ENCODE measurements at regions not wholly inside any gene's neighbourhood (a gene's known extent, or its start where the extent isn't known, plus 50 kb on each side); places are given as distances from the start of the nearest gene placed in this dataset.

DNA sequence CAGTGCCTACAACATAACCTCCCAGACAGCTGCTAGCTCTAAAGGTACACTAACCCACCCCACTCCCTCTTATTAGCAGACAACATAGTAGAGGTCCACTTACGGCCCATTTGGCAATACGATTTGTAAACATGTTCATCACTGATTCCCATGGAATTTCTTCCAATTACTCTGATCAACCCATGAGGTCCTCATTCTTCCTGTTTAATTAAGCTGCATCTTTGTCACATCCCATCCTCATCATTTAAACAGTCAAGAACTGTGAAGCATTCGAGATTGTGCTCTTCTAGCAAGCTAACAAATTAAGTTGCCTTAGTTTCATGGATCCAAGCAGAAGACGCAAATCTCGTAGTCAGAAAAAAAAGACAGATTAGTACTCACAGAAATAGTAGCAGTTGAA lies 622.2 kb upstream of the VSTM2A start:
- DNase-seq (ENCODE audit: low spot score) = no peak
- no peak for TF ChIP-seq CTCF (conservative IDR thresholded peaks at IDR 0.05; ENCODE audit: low read depth)
- H3K27ac ChIP-seq = no peak overlapping the region
- ChIA-PET POLR2A (ENCODE audit: low non-redundant PET) (no interaction called here), CTCF (no interaction called here)

DNA sequence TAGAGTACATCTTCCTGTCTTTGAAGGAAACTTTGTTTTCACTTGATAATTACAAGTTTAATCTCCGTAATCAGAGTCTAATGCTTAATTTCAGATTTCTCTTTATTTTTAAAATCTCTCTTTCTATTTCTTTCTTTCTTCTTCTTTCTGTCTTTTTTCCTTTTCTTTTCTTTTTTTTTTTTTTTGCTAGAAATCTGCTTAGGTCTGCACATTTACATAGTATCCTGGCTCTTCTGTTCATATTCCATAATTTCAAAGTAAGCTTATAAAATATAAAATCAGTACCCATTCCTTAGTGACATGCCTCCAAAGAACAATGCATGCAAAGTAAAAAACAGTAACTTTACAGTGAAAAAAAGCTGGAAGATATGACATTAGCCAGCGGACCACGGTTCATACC lies 601.7 kb upstream of the VSTM2A start:
- no peak overlapping the region for H3K27ac ChIP-seq
- DNase-seq (ENCODE audit: low spot score) = no peak
- POLR2A ChIA-PET (ENCODE audit: low non-redundant PET) = no interaction called here
- TF ChIP-seq CTCF (conservative IDR thresholded peaks at IDR 0.05; ENCODE audit: low read depth) = no peak
- CTCF ChIA-PET = no interaction called here

DNA sequence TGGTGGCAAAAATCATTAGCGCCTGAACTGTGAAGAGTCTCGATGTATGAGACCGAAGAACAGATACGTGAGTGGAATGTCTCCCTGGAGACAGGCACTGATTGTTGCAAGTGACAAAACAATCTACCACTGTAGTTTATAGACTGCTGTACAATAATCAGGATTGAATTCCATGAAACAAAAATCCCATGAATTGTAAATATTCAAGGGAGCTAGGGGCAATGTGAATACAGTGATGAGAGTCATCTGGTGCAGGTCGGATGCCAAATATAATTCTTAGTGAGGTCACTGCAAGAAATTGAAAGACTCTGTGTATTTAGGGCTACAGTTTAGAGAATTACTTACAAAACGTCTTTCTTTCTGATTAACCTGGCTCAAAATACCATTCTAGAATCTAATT lies 594.4 kb upstream of the VSTM2A start:
- ChIA-PET CTCF (no interaction called here), POLR2A (ENCODE audit: low non-redundant PET) (no interaction called here)
- no peak for TF ChIP-seq CTCF (conservative IDR thresholded peaks at IDR 0.05; ENCODE audit: low read depth)
- no peak for DNase-seq (ENCODE audit: low spot score)
- H3K27ac ChIP-seq = no peak overlapping the region

DNA sequence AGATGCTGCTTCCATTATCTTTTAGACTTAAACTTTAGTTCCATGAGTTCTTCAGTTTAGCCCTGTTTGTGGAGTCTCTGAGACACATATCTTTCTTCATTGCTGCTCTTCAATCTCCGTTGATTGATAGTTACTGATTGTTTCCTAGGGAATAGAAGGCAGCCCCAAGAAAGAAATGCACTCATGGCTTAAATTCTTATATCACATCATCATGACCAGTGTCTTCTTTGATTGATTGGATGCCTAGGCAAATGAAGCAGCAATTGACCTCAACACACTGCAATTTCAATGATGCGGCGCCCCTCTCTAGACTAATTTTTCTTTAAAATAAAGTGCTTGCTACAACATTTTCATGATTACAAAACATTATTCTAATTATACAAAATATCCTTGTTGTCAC lies 576.5 kb upstream of the VSTM2A start:
- no peak for DNase-seq (ENCODE audit: low spot score)
- CTCF ChIA-PET = no interaction called here
- TF ChIP-seq CTCF (conservative IDR thresholded peaks at IDR 0.05; ENCODE audit: low read depth) = no peak
- H3K27ac ChIP-seq = no peak overlapping the region
- POLR2A ChIA-PET (ENCODE audit: low non-redundant PET) = no interaction called here

GRCh38 chr7:53983480-53983879 lies 558.7 kb upstream of the VSTM2A start:
- no peak overlapping the region for H3K27ac ChIP-seq
- no peak for TF ChIP-seq CTCF (conservative IDR thresholded peaks at IDR 0.05; ENCODE audit: low read depth)
- ChIA-PET POLR2A (ENCODE audit: low non-redundant PET) (no interaction called here), CTCF (no interaction called here)
- DNase-seq (ENCODE audit: low spot score) = no peak

- CTCF ChIA-PET = no interaction called here
- DNase-seq (ENCODE audit: low spot score) = peak; percentile 5
- POLR2A ChIA-PET (ENCODE audit: low non-redundant PET) = no interaction called here
- H3K27ac ChIP-seq = no peak overlapping the region
- TF ChIP-seq CTCF (conservative IDR thresholded peaks at IDR 0.05; ENCODE audit: low read depth) = no peak
Measured at GRCh38 chr7:53984776-53985175, 557.4 kb upstream of the VSTM2A start.

GRCh38 chr7:53988376-53988775 lies 553.8 kb upstream of the VSTM2A start:
- no peak overlapping the region for H3K27ac ChIP-seq
- no peak for TF ChIP-seq CTCF (conservative IDR thresholded peaks at IDR 0.05; ENCODE audit: low read depth)
- POLR2A ChIA-PET (ENCODE audit: low non-redundant PET) = no interaction called here
- CTCF ChIA-PET = no interaction called here
- no peak for DNase-seq (ENCODE audit: low spot score)

Measured in RWPE1 (cell line).